ENCODE measurements at regions not wholly inside any gene's neighbourhood (a gene's known extent, or its start where the extent isn't known, plus 50 kb on each side); places are given as distances from the start of the nearest gene placed in this dataset.

DNA sequence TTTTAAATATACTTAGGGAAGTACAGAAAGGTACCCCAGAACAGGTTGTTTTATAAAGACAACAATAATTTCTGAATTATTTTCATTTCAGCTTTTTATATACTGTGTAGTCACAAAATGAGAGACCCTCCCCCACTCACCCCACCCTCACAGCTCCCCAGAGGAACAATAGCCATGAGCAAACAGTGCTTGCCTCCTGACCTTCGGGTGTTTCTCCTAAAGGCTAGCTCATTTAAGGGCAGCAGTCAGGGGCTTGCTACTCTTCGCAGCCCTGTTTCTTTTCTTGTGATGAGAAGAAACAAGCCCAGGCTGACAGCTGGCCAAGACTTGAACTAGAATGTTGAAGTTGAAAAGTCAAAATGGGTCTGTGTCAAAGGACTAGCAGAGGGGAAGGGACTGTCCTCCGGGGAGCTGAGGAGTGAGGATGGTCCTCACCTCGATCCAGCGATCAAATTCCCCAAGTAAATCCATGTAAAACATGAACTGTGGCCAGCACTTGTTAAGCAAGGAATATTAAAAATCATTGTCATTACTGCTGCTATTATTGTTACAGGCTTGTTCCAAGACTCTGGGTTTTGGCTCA lies 133.8 kb upstream of the ARHGAP5 start:
- DNase-seq (ENCODE audit: low read depth in 4 of 4, low spot score in 2 of 4): no peak

DNA sequence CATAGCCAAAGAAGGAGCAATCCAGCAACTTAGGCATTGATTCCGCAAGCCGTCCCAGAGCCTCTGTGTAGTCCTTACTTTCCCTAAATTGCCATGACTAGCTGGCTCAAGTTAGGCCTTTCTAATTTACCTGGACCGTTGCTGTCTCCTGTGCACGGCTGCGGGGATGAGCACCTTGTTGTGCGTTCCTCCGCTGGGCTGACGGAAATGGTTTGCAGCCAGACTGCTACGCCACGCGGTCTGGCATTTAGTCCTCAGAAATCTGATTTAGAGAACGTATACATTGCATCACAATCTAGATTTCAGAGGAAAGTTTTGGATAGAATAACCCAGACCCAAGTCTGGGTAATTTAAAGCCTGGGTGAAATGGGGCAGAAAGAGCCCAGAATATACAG lies 133.2 kb upstream of the ARHGAP5 start:
- DNase-seq (ENCODE audit: low read depth in 4 of 4, low spot score in 2 of 4): no peak

DNA sequence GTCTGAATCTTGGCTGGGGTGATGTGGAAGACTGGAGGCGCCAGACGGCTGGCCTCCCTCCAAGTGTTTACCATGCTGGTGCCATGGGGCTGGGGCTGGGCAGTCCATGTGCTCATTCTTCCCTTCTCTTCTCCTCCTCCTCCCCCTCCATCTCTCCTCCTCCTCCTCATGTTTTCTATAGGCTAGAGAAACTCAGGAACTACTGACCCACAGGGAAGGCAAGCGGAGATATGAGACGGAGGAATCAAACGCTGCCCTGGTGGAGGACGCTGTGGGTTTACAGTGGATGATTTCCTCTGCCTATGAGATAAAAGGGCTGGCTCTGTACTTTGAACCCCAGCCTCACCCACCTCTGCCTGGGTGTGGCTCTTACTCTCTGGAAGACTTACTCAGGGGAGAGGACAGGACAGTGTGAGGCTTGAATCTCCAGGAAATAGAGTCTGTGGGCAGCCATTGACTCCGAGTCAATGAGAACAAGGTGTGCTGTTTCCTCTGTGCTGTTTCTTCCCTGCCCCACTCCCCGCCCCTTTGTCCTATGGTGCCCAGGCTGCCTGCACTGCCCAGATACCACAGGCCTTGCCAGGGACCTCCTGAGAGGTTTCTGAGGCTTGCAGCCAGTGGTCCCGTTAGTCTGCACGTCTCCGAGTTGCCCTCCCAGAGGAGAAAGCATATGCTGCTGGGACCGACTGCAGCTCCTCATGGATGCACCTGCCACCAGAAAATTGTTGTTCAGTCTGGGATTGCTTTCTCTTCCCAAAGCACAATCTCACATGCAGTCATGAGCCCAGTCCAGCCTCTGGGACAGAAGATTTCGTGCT lies 132.6 kb upstream of the ARHGAP5 start:
- DNase-seq (ENCODE audit: low read depth in 4 of 4, low spot score in 2 of 4): no peak

DNA sequence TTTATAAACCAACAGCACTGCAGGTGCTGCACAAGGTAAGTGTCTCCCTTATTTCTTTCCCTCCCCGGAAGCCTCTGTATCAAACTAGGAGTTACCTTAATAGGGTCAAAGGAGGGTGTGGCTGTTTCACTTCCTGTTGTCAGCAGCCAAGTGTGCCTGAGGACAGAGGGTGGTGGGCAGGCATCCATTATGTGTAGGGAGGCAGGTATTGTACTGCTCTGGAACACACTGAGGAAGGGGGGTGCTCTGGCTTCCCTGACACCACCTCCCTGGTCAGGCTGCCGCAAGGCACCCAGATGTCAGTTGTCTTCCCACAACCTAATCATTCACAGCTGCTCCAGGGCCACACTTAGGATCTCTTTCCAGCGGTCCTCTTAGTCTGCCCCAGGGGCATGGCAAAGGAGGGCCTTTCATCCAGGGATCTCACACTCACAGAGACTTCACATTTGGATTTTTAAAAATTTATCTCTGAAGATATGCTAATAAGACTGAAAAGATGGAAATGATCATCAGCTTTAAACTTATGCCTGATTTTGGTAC lies 132.0 kb upstream of the ARHGAP5 start:
- no peak for DNase-seq (ENCODE audit: low read depth in 4 of 4, low spot score in 2 of 4)

DNA sequence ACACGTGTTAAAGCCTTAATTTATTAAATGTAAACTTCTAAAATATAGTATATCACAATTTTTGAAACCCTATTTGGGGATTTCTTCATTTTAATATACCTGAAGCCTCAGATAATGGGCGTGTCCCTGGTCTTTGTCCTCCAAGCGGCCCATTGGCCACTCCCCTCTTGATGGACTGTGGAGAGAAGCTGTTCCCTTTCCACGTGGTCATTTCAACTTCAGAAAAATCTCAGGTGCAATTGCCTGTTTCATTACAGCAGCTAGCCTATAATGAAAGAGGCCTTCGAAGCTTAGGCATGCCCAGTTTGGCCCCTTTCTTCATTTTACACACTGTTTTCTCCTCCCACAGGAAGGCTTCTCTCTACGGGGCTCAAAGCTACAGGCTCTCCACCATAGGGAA lies 131.4 kb upstream of the ARHGAP5 start:
- DNase-seq (ENCODE audit: low read depth in 4 of 4, low spot score in 2 of 4): no peak

DNA sequence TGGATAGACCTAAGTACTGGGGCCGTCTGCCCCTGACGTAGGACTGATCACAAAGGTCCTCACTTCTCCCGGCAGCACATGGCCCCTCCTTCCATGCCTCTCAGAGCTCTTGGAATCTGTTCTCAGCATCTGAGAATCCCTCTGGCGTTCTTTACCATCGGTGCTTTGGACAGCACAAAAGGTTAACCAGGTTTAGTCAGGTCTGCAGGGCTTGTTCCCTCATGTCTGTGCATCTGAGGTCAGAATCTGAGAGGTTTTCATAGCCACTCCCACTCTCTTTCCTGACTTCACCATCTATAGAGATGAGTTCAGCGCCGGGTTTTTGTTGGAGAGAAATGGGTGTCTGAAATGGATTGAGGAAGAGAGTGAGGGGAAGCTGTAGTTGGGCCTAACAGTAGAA lies 130.0 kb upstream of the ARHGAP5 start:
- DNase-seq (ENCODE audit: low read depth in 4 of 4, low spot score in 2 of 4): no peak

- no peak for DNase-seq (ENCODE audit: low read depth in 4 of 4, low spot score in 2 of 4)
Measured at GRCh38 chr14:31947680-31948595, 129.2 kb upstream of the ARHGAP5 start.

DNA sequence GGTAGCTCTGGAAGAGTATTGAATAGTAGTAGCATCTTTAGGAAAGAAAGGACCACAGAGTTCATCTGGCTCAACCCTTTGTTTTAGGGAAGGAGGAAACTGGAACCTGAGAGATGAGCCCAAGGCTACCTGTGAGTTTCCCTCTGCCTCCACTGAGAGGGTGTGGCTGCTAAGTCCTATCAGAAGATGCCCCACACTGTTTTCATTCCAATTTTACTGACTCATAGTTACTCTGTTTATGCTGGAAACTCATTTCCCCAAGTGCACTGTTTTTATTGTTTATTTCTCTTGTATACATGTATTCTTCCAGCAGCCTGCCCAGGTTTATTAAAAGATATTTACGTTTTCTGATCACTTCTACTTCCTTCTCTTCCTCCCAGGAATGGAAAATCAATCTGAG lies 127.4 kb upstream of the ARHGAP5 start:
- DNase-seq (ENCODE audit: low read depth in 4 of 4, low spot score in 2 of 4): no peak

DNA sequence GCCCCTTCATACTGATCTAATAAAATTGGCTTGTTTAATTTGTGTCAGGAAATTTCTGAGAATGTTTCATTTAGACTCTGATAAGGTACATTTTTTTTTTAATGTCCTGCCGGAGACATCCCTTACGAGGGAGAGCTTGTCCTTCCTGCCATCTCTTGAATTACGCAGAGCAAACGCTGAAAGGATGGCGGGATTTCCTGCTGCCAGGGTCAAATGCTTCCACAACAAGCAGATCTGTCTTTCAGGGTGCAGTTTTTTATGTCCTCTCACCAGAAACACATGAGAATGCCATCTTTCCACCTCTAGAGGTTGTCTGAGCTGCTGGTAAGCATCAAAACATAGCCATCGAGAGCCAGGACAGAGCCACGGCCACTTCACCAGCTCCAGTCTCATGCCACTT lies 126.8 kb upstream of the ARHGAP5 start:
- no peak for DNase-seq (ENCODE audit: low read depth in 4 of 4, low spot score in 2 of 4)

DNA sequence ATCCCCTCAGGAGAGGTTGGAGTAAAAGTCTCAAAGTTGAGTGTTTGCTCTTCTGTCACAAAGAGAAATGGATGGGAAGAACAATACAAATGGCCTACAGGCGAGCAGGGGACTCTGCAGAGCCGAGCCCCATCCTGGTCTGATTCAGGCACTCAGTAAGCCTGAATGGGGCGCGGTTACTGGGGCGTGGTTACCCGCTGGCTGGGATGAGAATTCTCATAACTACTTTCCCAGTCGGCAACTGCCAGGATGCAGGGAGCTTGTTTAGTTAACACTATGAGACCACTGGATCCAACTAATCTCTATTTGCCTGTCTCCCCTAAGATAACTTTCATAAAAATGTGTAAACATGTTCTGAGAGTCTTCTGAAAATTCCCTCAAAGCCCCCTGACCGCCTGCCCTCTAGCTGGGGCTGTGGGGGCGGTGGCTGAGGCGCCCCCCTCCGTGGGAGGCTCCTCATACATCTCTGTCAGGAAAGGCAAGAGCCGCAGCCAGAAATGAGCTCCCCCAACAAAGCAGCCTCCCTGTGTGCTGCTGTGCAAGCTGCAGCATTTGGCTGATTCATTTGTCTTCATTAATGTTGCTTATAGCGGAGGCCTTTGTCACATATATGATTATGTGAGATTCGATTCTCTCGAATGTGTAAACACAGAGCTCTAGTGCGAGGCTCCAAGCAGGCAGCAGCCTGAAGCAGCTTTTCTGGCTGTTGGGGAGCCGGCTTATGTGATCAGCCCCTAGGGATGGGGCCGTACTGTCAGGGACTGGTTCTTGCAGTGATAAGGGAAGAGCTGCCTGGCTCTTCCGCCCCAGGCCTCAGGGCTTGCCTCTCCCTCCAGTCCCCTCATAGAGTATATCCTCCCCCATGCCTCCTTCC lies 126.1 kb upstream of the ARHGAP5 start:
- peak in 1 of 4 donors; percentile 69 for DNase-seq (ENCODE audit: low read depth in 4 of 4, low spot score in 2 of 4)

DNA sequence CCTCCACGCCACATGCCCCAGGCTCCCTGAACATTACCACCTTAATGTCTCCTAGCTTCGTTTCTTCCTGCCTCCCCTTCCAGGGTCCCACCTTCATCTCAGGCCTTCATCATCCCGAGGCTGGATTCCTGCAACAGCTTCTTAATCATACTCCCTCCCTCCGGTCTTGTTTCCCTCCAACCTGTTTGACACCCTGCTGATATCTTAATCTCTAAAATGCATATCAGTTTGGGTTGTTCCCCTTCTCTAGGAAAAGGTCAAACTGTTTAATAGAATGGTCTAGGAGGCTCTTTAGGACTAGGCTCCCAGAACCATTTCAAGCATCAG lies 125.5 kb upstream of the ARHGAP5 start:
- no peak for DNase-seq (ENCODE audit: low read depth in 4 of 4, low spot score in 2 of 4)

DNA sequence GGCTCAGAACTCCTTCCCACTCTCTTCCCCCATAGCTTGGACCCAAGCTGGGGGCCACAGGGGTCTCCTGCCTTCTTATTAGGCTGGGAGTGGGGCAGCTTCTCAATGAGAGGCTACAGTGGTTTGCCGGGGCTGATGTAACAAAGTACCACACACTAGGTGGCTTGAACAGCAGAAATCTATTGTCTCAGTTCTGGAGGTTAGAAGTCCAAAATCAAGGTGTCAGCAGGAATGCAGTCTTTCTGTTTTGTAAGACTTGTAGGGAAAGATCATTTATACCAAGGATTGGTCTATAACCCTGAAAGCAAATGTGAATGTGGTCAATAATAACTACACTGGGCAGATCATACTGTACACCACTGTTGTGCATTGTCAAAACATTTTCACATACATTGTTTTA lies 124.5 kb upstream of the ARHGAP5 start:
- no peak for DNase-seq (ENCODE audit: low read depth in 4 of 4, low spot score in 2 of 4)

DNA sequence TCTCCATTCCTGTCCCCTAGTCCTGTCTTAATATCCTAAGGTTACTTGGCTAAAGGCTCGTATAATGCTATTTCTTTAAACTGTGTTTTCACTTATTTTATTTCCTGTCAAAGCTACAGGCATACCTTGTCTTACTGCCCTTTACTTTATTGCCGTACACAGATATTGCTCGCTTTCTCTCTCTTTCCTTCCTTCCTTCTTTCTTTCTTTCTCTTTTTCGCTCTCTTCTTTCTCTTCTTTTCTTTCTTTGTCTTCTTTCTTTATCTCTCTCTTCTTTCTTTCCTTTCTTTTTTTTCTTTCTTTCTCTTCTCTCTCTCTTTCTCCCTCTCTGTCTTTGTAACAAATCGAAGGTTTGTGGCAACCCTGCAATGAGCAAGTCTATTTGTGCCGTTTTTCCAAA lies 123.9 kb upstream of the ARHGAP5 start:
- no peak for DNase-seq (ENCODE audit: low read depth in 4 of 4, low spot score in 2 of 4)

DNA sequence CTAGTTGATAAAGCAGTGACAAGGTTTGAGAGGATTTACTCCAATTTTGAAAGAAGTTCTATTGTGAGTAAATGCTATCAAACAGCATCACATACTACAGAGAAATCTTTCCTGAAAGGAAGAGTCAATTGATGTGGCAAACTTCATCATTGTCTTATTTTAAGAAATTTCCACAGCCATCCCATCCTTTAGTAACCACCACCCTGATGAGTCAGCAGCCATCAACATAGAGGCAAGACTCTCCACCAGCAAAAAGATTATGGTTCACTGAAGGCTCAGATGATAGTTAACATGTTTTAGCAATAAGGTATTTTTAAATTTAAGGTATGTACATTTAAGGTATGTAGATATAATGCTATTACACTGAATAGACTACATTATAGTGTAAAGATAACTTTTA lies 122.1 kb upstream of the ARHGAP5 start:
- no peak for DNase-seq (ENCODE audit: low read depth in 4 of 4, low spot score in 2 of 4)

GRCh38 chr14:31955936-31956579 lies 121.0 kb upstream of the ARHGAP5 start:
- no peak for DNase-seq (ENCODE audit: low read depth in 4 of 4, low spot score in 2 of 4)

- no peak for DNase-seq (ENCODE audit: low read depth in 4 of 4, low spot score in 2 of 4)
Measured at GRCh38 chr14:31957565-31957964, 119.5 kb upstream of the ARHGAP5 start.

- no peak for DNase-seq (ENCODE audit: low read depth in 4 of 4, low spot score in 2 of 4)
Measured at GRCh38 chr14:31960039-31960438, 117.1 kb upstream of the ARHGAP5 start.

GRCh38 chr14:31961896-31962295 lies 115.2 kb upstream of the ARHGAP5 start:
- DNase-seq (ENCODE audit: low read depth in 4 of 4, low spot score in 2 of 4): no peak

DNA sequence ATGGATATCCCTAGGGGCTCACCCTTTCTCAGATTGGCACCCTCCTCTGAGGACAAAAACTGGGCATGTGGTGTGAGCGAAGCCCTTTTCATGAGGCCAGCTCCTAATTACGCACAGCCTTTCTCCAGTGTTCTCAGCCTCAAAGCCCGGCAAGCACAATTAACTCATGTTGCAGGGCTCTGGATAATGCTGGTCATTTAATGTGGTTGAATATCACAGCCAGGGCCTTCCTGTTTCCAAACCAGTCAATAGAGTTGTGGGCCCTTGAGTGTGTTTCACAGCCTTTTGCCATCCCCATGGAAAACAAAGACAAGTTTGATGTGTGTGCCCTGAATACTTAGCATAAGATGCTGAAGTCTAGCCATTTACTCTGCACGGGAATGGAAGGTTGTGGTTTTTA lies 114.2 kb upstream of the ARHGAP5 start:
- DNase-seq (ENCODE audit: low read depth in 4 of 4, low spot score in 2 of 4): no peak

DNA sequence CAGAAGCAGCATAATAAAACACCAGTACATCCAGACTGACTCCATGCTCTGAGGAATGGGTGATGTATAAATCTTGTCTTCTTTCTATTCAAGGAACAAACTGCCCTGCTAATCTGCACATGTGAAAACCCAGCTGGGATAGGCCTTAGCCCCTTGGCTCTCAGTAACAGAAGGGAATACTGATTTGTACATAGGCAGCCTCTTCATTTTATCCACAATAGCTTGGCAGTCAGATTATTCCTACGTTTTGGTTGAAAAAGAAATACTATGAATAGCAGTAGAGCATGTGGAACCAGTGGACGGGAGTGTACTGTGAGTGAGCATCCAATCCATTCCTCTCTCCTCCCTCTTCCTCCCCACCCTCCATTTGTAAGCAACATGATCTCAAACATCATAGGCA lies 113.5 kb upstream of the ARHGAP5 start:
- no peak for DNase-seq (ENCODE audit: low read depth in 4 of 4, low spot score in 2 of 4)
